GM21717 (cell line): ENCODE measurements at regions not wholly inside any gene's neighbourhood (a gene's known extent, or its start where the extent isn't known, plus 50 kb on each side); places are given as distances from the start of the nearest gene placed in this dataset.

ENCODE experiments used
- ATAC-seq: cut with Tn5 transposase; IDR thresholded peaks from one replicate; pipeline ENCODE4 v1.9.1; 2021; ENCODE audit warnings: mild to moderate bottlenecking, moderate library complexity; ENCODE audit not compliant: unreplicated experiment

DNA sequence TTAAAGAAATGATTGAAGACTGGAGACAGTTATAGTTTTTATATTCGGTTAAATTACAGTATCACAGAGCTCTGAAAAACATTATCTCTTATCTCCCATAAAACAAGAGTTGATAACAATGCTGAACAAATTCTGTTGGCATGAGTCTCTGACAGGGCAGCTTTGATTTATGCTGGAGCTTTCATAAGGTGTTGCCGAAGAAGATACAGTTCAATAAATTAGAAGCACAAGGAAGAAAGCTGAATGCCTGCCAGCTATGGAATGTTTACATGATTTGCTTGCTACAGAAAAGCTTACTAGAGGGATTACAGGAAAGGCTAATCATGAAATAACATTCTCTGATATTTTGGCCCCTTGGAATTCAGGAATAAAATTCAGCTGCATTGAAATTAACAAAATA, 431.9 kb upstream of the GJE1 start:
- ATAC-seq, result no peak

DNA sequence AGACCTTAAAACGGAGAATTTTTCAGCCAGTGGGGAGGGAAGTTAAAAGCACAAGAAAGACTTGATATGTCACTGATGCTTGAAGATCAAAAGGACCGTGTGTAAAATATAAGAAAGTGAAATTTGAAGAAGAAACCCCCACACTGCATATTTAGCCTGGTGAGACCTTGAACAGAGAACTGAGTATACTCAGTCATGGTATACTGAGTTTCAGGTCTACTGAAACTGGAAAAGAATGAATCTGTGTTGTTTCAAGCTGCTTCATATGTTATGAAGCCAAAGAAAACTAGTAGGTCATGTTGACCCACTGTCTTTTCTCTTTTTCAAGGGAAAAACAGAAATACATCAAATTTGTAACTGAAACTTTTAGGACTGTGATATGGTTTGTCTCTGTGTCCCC, 443.8 kb upstream of the GJE1 start:
- peak; percentile 70 for ATAC-seq

- no peak for ATAC-seq
Observed at GRCh38 chr6:141685416-141685815, 447.3 kb upstream of the GJE1 start.

GRCh38 chr6:141682391-141682790, 450.3 kb upstream of the GJE1 start:
- no peak for ATAC-seq

GRCh38 chr6:141677598-141678211, 455.0 kb upstream of the GJE1 start:
- peak; percentile 49 for ATAC-seq

DNA sequence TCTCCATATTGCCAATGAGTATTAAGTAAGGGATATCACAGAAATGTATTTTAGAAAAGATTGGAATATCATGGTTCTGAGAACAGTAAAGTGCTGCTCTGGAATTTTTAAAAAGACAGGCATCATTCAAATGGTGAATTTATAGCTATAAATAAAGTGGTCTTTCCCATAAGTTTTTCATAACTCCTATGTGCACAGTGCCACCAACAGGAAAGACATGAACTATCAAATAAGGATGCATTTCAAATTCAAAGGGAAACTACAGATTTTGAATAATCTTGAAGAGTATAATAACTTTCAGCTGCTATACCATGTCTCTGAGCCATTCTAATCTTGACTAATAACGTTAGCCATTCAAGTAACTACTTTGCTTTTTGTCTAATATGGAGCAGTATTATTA, 456.8 kb upstream of the GJE1 start:
- ATAC-seq, result no peak

GRCh38 chr6:141669141-141669540, 463.6 kb upstream of the GJE1 start:
- ATAC-seq, result no peak

DNA sequence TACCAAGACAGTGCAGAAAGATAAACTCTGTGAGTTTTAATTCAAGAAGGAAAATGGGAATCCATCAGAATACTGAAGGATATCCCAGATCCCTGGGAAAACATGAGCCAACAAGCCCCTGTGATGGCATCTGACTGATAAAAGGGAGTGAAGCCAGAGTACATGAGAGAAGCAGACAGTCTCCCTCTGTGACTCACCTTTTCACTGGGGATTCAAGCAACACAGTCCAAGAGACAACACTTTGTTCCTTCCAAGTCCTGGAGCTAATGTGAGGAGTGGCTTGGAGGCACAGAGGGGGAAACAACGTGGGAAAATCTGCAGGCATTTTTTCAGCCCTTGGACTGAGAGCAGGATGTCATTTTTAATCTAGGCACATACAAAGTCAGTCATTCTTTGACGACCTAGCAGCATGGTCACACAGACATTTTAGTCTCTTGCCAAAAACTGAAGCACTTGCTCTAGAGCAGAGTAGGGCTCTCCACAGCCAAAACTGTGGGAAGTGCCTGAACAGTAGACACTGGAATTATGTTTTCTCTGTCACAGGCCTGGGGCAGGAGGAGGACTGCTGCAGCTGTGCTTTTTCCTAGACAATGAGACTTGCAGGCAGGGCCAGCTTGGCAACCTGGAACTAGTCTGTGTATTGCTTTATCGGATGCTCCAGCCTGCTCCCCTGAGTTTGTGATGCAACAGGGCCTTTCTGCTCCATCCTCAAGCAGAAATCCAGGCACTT, 465.0 kb upstream of the GJE1 start:
- ATAC-seq, result no peak

DNA sequence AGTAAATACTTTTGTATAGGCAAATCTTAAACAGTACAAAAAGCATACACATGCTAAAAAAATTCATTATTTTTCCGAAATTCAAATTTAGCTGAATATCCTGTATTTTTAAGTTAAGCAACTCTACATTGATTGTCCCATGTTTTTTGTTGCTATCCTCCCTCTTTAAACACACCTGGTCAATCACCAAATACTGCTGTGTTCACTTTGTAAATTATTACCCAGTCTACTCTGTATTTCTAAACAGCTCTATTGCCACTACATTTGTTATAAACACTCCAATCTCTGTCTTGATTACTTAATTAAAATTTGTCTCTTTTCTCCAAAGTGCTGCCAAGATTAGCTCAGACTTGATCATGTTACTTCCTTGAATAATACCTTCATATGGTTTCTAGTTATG, 466.5 kb upstream of the GJE1 start:
- ATAC-seq, result no peak

DNA sequence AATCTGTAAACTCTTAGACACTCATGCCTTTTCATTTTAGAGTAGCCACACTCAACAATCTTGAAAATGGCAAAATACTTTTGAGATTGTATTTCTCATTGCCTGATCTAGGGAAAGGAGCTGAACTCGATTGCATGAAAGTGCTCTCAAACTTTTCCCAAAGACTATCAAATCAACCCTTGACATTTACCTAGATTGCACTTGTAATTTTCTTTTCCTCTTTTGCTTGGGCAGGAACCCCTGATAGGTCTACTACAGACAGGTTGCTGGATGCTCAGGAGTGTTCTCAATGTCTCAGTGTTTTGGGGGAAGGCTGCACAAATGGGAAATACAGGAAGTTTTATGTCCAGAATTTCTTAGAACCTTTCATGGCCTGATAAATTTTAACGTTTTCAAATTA, 468.0 kb upstream of the GJE1 start:
- ATAC-seq, result no peak

GRCh38 chr6:141659582-141659981, 473.1 kb upstream of the GJE1 start:
- ATAC-seq, result no peak

DNA sequence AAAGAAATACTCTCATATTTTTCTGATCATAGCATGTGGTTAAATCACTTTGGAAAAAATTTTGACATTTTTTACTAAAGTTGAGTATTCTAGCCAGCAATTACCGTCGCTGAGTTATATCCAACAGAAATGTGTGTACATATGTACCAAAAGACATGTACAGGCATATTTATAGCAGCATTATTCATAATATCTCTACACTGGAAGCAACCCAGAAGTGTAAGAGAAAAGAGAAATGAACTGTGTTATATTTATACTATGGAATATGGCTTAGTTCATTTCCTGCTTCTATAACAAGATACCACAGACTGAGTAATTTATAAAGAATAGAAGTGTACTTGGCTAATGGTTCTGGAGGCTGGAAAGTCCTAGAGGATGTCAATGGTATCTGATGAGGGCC, 474.0 kb upstream of the GJE1 start:
- ATAC-seq, result no peak

- ATAC-seq, result no peak
Observed at GRCh38 chr6:141657812-141658211, 474.9 kb upstream of the GJE1 start.

GRCh38 chr6:141653590-141653989, 479.1 kb upstream of the GJE1 start:
- ATAC-seq, result no peak

DNA sequence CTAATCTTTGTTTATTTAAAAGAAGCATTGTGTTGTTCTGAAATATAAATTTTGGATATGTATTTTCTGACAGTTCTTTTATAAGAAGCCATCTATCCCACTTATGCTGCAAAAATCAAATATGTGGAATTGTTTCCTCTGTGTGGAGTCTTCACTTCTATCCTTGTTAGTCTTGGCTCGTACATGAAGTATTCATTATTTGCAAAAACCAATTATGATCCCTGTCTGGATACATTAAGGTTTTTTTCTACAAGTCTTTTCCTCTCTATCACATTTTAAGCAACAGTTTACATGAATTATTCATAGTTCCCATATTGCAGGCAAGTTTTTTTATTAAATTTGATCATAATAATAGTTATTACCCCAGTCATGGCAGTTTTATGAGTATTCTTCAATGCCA, 490.8 kb upstream of the GJE1 start:
- no peak for ATAC-seq

- ATAC-seq, result no peak
Observed at GRCh38 chr6:141641406-141641805, 491.3 kb upstream of the GJE1 start.

DNA sequence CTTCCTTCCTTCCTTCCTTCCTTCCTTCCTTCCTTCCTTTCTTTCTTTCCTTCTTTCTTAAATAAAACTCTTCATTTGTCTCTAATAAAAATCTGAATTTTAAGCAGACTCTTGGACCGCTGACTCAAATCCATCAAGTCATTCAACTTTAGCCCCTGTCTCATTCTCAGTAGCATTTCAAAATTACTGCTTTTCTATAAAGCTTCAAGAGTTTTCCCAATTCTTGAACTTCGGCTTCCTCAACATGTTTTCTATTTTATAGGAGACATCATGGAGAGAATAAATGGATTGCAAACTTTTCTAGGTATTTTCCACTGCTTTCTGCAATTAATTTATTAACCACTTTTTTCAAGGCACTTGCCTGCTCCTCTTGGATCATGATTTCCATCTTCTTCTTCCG, 497.1 kb upstream of the GJE1 start:
- ATAC-seq, result no peak

DNA sequence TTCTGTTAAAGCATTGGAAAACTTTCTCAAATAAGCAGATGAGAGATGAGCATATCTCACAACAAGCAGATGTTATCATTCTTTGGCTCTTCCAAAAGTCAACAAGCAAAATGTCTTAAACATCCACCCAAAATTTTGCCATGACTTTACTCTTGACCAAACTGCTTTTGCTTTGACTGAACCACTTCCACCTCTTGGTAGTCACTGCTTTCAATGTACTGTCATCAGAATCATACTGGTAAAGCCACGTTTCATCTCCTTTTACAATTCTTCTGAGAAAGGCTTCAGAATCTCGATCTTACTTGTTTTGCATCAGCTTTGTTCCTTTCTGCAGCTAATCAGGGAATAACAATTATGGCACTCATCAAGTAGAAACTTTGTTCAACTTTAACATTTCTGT, 498.5 kb upstream of the GJE1 start:
- no peak for ATAC-seq

- ATAC-seq, result no peak
Observed at GRCh38 chr6:141624301-141624700, 508.4 kb upstream of the GJE1 start.

DNA sequence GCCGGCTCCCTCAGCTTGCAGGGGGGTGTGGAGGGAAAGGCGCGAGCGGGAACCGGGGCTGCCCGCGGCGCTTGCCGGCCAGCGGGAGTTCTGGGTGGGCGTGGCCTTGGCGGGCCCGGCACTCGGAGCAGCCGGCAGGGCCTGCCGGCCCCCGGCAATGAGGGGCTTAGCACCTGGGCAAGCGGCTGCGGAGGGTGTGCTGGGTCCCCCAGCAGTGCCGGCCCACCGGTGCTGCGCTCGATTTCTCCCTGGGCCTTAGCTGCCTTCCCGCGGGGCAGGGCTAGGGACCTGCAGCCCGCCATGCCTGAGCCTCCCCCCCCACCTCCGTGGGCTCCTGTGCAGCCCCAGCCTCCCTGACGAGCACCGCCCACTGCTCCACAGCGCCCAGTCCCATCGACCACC, 514.5 kb upstream of the GJE1 start:
- no peak for ATAC-seq

- no peak for ATAC-seq
Observed at GRCh38 chr6:141610741-141611140, 522.0 kb upstream of the GJE1 start.

GRCh38 chr6:141607956-141608355, 524.8 kb upstream of the GJE1 start:
- ATAC-seq, result no peak

DNA sequence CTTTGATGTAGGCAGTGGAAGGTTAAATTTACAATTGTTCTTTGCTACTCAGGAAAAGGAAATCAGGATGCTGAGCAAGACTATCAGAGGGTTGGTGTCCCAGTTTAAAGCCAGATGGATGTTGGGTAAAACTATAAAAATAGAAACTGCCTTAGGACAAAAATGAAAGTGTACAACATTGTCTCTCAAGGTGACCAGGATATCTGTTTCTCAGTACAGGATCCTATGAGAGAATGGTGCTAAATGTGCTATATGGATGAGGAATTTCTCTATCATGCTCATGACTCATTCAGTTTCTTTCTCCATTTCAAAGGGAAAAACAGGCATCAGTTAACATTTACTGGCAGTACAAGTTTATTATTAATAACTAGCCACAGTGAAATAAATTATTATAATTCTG, 534.2 kb upstream of the GJE1 start:
- ATAC-seq, result no peak
